22Rv1 (cell line): ENCODE measurements at regions not wholly inside any gene's neighbourhood (a gene's known extent, or its start where the extent isn't known, plus 50 kb on each side); places are given as distances from the start of the nearest gene placed in this dataset.

Experiments
- ZFX ChIP-seq: fragments of 450-650 bp; IDR thresholded peaks from 2 replicates; pipeline ENCODE4 v1.6.1; 2017; ENCODE audit warnings: antibody characterized with exemption, borderline replicate concordance
- TF ChIP-seq, protein P1 (sequence below): fragments of 450-650 bp; IDR thresholded peaks from 2 replicates; pipeline ENCODE4 v1.5.1; 2017; ENCODE audit warnings: mild to moderate bottlenecking

- TF ChIP-seq, protein P1, sequence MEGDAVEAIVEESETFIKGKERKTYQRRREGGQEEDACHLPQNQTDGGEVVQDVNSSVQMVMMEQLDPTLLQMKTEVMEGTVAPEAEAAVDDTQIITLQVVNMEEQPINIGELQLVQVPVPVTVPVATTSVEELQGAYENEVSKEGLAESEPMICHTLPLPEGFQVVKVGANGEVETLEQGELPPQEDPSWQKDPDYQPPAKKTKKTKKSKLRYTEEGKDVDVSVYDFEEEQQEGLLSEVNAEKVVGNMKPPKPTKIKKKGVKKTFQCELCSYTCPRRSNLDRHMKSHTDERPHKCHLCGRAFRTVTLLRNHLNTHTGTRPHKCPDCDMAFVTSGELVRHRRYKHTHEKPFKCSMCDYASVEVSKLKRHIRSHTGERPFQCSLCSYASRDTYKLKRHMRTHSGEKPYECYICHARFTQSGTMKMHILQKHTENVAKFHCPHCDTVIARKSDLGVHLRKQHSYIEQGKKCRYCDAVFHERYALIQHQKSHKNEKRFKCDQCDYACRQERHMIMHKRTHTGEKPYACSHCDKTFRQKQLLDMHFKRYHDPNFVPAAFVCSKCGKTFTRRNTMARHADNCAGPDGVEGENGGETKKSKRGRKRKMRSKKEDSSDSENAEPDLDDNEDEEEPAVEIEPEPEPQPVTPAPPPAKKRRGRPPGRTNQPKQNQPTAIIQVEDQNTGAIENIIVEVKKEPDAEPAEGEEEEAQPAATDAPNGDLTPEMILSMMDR: no peak
- TF ChIP-seq ZFX: no peak
Observed at GRCh38 chr6:132165677-132166076, 214.5 kb upstream of the CCN2 start.
